ENCODE measurements at regions not wholly inside any gene's neighbourhood (a gene's known extent, or its start where the extent isn't known, plus 50 kb on each side); places are given as distances from the start of the nearest gene placed in this dataset.

- Mint-ChIP-seq H3K36me3 (0 out of 2 replicates have a peak, but pooled peaks cover 2% of the 10 kb centered on the region), H3K9me3 (peaks cover 16% of the 10 kb centered on the region), H3K27me3 (ENCODE audit: low read depth) (no peaks in the 10 kb centered on the region; the same call in 1 of the 2 replicates), H3K4me3 (no peak overlapping the region), H3K4me1 (no peaks in the 10 kb centered on the region), H3K27ac (no peak overlapping the region)
- CTCF ChIA-PET = no interaction called here
- ATAC-seq (no peak), DNase-seq (ENCODE audit: low spot score) (no peak)
- POLR2A ChIA-PET = no interaction called here
- peak; percentile 49; the same call in 1 of the 2 replicates for TF ChIP-seq GABPB1 (CRISPR knock-in tag; IDR thresholded peaks at IDR 0.05)
- TF ChIP-seq USF2 (CRISPR knock-in tag; IDR thresholded peaks at IDR 0.05) = no peak
Measured at GRCh38 chr2:88281302-88282217, 111.4 kb downstream of the THNSL2 start.

- ATAC-seq = no peak
- peaks cover 7% of the 10 kb centered on the region; the same call in 1 of the 2 replicates for H3K4me1 Mint-ChIP-seq
- no peak for TF ChIP-seq ZNF219 (CRISPR knock-in tag; IDR thresholded peaks at IDR 0.05; ENCODE audit: borderline replicate concordance)
- TF ChIP-seq ETV6 (CRISPR knock-in tag; IDR thresholded peaks at IDR 0.05) = no peak
- no peak for TF ChIP-seq PRRX2 (CRISPR knock-in tag; IDR thresholded peaks at IDR 0.05)
- TF ChIP-seq KAT7 (CRISPR knock-in tag; IDR thresholded peaks at IDR 0.05; ENCODE audit: borderline replicate concordance) = no peak
- no peak for TF ChIP-seq ARID4B (CRISPR knock-in tag; IDR thresholded peaks at IDR 0.05; ENCODE audit: borderline replicate concordance)
- no peak for TF ChIP-seq ZNF121 (CRISPR knock-in tag; IDR thresholded peaks at IDR 0.05)
- TF ChIP-seq SMAD4 (CRISPR knock-in tag; IDR thresholded peaks at IDR 0.05) = no peak
- TF ChIP-seq ATF6 (CRISPR knock-in tag; IDR thresholded peaks at IDR 0.05) = no peak
- TF ChIP-seq AR (CRISPR knock-in tag; IDR thresholded peaks at IDR 0.05) = no peak
- no peak for TF ChIP-seq GABPB1 (CRISPR knock-in tag; IDR thresholded peaks at IDR 0.05)
- TF ChIP-seq ERG (CRISPR knock-in tag; IDR thresholded peaks at IDR 0.05) = no peak
- TF ChIP-seq ZNF416 (CRISPR knock-in tag; IDR thresholded peaks at IDR 0.05) = no peak
- no peak for TF ChIP-seq NR2C2 (CRISPR knock-in tag; IDR thresholded peaks at IDR 0.05)
- TF ChIP-seq ZNF671 (CRISPR knock-in tag; IDR thresholded peaks at IDR 0.05) = no peak
- TF ChIP-seq ZNF396 (CRISPR knock-in tag; IDR thresholded peaks at IDR 0.05; ENCODE audit: borderline replicate concordance) = no peak
- H3K27me3 Mint-ChIP-seq (ENCODE audit: low read depth) = peaks cover 2% of the 10 kb centered on the region; the same call in 1 of the 2 replicates
- no peak overlapping the region for H3K27ac Mint-ChIP-seq
- H3K36me3 Mint-ChIP-seq = peaks cover 6% of the 10 kb centered on the region; the same call in 1 of the 2 replicates
- H3K4me3 Mint-ChIP-seq = no peak overlapping the region
- ChIA-PET POLR2A (no interaction called here), CTCF (no interaction called here)
- no peak for DNase-seq (ENCODE audit: low spot score)
- peaks cover 21% of the 10 kb centered on the region for H3K9me3 Mint-ChIP-seq
Measured at GRCh38 chr2:88269836-88270235, 99.7 kb downstream of the THNSL2 start.
